Neutrophil (primary cell): ENCODE measurements at regions not wholly inside any gene's neighbourhood (a gene's known extent, or its start where the extent isn't known, plus 50 kb on each side); places are given as distances from the start of the nearest gene placed in this dataset.

Experiments used
- H3K27ac ChIP-seq: fragments of 200-600 bp; sonication (generic); 2 replicates; pipeline ENCODE4 v1.5.1; 2016; ENCODE audit warnings: mild to moderate bottlenecking, moderate library complexity
- H3K27me3 ChIP-seq: fragments of 200-600 bp; sonication (generic); 2 replicates; pipeline ENCODE4 v1.6.0; 2016; ENCODE audit warnings: mild to moderate bottlenecking
- H3K36me3 ChIP-seq: fragments of 200-600 bp; sonication (generic); 2 replicates; pipeline ENCODE4 v1.5.1; 2017
- H3K4me1 ChIP-seq, 2 experiments: fragments of 200-600 bp in 1 of 2; sonication (generic) in 1 of 2; 1 replicate in 1 of 2; 2 replicates in 1 of 2; pipeline versions ENCODE4 v1.5.1 to v1.6.1; 2013 to 2016; ENCODE audit warnings: low read depth in 1 of 2, low read length in 1 of 2, mild to moderate bottlenecking in 1 of 2, moderate library complexity in 1 of 2; ENCODE audit not compliant: control insufficient read depth in 1 of 2, insufficient read depth in 1 of 2
- H3K4me3 ChIP-seq, 2 experiments: fragments of 200-600 bp in 1 of 2; sonication (generic) in 1 of 2; 1 replicate in 1 of 2; 2 replicates in 1 of 2; pipeline ENCODE4 v1.5.1; 2013 to 2016; ENCODE audit warnings: low read depth in 1 of 2, low read length in 1 of 2, mild to moderate bottlenecking in 1 of 2, moderate library complexity in 1 of 2
- H3K9me3 ChIP-seq: fragments of 200-600 bp; sonication (generic); 2 replicates; pipeline ENCODE4 v1.5.1; 2016
- TF ChIP-seq, protein P1 (sequence below): fragments of 200-600 bp; sonication (generic); IDR thresholded peaks from 2 replicates; pipeline ENCODE4 v1.5.1; 2016; ENCODE audit warnings: antibody characterized with exemption

DNA sequence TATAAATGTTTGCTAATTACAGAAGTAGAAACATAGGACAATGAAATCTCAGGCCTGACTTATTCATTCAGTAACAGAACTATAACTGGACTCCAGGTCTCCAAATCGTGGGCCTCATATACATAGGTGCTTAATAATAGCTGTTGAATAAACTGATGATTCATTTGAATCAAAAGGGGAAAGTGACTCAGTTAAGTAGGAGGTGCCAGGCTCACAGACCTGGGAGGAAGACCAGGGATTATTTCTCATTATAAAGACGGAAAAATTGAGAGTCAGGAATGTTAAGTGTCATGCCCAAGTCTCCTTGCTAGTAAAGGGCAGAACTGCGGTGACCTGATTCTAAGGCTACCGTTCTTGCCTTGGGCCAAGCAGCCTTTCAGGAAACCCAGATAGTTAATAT lies 131.5 kb downstream of the HS3ST1 start:
- Histone ChIP-seq H3K4me1 (no peaks in the 10 kb centered on the region), H3K4me3 (no peak overlapping the region), H3K36me3 (no peaks in the 10 kb centered on the region), H3K27me3 (no peaks in the 10 kb centered on the region), H3K9me3 (no peaks in the 10 kb centered on the region), H3K27ac (no peak overlapping the region)
- TF ChIP-seq, protein P1, sequence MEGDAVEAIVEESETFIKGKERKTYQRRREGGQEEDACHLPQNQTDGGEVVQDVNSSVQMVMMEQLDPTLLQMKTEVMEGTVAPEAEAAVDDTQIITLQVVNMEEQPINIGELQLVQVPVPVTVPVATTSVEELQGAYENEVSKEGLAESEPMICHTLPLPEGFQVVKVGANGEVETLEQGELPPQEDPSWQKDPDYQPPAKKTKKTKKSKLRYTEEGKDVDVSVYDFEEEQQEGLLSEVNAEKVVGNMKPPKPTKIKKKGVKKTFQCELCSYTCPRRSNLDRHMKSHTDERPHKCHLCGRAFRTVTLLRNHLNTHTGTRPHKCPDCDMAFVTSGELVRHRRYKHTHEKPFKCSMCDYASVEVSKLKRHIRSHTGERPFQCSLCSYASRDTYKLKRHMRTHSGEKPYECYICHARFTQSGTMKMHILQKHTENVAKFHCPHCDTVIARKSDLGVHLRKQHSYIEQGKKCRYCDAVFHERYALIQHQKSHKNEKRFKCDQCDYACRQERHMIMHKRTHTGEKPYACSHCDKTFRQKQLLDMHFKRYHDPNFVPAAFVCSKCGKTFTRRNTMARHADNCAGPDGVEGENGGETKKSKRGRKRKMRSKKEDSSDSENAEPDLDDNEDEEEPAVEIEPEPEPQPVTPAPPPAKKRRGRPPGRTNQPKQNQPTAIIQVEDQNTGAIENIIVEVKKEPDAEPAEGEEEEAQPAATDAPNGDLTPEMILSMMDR = no peak

DNA sequence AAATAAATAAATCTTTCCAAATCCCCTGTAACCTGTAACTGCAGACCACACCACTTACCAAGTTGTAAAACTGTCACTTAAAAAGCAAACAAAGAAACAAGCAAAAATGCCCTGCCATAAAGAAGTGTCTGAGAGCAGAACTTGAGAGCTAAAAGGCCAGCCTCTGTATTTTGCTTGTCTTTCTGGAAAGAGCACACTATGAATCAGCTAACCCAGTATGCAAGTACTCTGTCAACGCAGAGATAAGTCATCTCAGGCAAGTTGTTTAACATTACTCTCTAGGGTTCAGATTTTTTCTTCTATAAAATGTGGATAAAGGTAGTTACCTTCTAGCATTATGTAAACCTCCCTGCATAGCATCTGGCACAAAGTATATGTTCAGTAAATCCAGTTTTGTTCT lies 134.8 kb downstream of the HS3ST1 start:
- Histone ChIP-seq H3K9me3 (no peaks in the 10 kb centered on the region), H3K36me3 (no peaks in the 10 kb centered on the region), H3K27me3 (no peaks in the 10 kb centered on the region), H3K4me1 (no peaks in the 10 kb centered on the region), H3K27ac (no peak overlapping the region), H3K4me3 (no peak overlapping the region)
- TF ChIP-seq, protein P1 = no peak

DNA sequence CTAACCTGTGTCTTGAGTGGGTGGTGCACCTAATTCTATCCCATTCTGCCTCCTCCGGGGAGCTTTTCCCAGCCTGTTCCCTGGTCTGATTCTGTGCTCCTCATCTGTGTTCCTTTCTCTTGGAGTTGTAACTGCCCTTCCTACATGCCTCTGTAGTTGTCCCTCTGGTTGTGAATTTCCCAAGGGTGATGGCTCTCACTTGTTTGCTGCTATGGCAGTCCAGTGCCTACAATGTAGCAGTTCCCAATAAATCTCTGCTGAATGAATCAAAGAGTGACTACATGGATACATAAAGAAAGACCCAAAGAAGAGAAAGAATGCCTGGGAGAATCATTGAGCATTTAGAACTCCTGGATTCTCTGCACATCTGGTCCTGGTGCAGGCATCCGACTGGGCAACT lies 141.6 kb downstream of the HS3ST1 start:
- Histone ChIP-seq H3K4me3 (no peak overlapping the region), H3K27ac (no peak overlapping the region), H3K9me3 (no peaks in the 10 kb centered on the region), H3K4me1 (no peaks in the 10 kb centered on the region), H3K36me3 (no peaks in the 10 kb centered on the region), H3K27me3 (no peaks in the 10 kb centered on the region)
- TF ChIP-seq, protein P1 = no peak

DNA sequence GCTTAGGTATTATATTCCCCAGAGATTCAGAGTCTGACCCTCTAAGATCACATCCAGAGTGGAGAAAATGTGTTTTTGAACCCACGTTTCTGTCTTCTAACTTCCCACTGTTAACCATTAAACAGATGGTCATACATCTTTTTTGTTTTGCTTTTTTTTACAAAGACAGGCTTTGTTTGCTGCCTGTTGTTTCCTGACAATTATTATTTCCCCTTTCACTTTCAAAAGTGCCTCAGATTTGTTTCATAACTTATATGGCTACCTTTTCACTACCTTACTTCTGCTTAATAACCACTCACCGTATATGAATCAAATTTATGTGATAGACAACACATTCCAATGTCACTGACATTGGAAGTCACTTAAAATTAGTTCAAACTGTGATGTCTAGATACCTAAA lies 142.2 kb downstream of the HS3ST1 start:
- TF ChIP-seq, protein P1 = no peak
- H3K4me3 ChIP-seq = no peak overlapping the region
- H3K4me1 ChIP-seq = no peaks in the 10 kb centered on the region
- no peak overlapping the region for H3K27ac ChIP-seq
- H3K36me3 ChIP-seq = no peaks in the 10 kb centered on the region
- no peaks in the 10 kb centered on the region for H3K27me3 ChIP-seq
- H3K9me3 ChIP-seq = no peaks in the 10 kb centered on the region

DNA sequence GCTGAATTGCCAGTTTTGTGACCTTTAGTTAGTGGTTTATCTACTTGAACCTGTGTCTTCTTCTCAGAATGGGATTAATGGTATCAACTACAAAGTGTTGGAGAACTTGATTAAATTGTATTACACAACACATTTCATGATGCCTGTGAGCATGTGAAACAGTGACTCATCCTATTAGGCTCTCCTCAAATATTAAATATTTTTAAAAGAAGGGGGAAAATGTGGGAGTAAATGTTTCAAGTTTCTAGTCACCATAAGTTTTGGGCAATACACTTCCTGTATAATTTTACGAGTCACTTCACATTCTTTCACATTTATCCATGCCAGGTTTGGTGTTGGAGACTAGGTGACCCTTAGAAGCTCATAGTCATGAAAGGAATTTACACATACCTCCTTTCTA lies 147.0 kb downstream of the HS3ST1 start:
- Histone ChIP-seq H3K4me3 (no peak overlapping the region), H3K4me1 (no peaks in the 10 kb centered on the region), H3K36me3 (no peaks in the 10 kb centered on the region), H3K9me3 (no peaks in the 10 kb centered on the region), H3K27ac (no peak overlapping the region), H3K27me3 (no peaks in the 10 kb centered on the region)
- TF ChIP-seq, protein P1 = no peak

DNA sequence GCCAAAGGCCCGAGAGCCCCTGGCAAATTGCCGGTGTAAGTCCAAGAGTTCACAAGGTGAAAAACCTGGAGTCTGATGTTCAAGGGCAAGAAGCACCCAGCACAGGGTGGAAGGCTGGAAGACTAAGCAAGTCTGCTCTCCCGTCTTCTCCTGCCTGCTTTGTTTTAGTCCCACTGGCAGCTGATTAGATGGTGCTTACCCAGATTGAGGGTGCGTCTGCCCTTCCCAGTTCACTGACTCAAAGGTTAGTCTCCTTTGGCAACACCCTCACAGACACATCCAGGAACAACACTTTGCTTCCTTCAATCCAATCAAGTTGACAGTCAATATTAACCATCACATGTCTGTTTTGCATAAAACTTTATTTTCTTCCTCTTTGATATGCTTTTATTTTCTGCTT lies 157.4 kb downstream of the HS3ST1 start:
- Histone ChIP-seq H3K27ac (no peak overlapping the region), H3K4me1 (no peaks in the 10 kb centered on the region), H3K27me3 (no peaks in the 10 kb centered on the region), H3K9me3 (no peaks in the 10 kb centered on the region), H3K4me3 (no peak overlapping the region), H3K36me3 (no peaks in the 10 kb centered on the region)
- TF ChIP-seq, protein P1 = no peak
